ENCODE measurements at regions not wholly inside any gene's neighbourhood (a gene's known extent, or its start where the extent isn't known, plus 50 kb on each side); places are given as distances from the start of the nearest gene placed in this dataset.
"Not testable (repeated sequence)": the region's sequence is repeated elsewhere in the genome, so short reads cannot be mapped to it uniquely, and the experiment has no call there.

DNA sequence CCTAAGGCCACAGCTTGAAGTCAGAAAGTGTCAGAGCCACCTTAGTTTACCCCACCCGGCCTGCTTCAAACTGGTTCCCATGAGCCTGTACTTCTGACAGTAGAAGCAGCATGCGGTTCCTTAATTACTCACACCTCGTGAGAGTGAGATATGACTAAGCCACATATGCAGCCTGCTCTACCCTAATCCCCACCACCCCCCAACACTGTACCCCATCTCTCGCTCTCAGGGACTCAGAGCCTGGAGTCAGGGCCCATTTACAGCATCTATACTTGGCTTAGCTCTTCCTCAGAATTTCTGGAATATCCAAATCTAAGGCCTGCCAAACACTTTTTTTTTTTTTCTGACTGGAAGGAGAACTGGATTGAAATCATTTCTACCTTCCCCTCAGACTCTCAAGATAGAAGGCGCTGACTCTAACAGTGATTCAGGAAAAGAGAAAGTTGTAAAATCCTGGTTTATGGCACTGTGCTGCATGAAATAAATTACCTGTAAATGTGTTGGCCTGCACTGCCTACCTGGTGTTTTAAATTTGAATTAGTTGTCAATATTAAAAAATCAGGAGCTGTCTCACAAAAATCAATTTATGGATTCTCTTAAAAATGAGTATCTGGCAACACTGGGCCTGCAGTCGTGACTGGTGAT, 360.0 kb downstream of the RND3 start:
- DNase-seq, result no peak

DNA sequence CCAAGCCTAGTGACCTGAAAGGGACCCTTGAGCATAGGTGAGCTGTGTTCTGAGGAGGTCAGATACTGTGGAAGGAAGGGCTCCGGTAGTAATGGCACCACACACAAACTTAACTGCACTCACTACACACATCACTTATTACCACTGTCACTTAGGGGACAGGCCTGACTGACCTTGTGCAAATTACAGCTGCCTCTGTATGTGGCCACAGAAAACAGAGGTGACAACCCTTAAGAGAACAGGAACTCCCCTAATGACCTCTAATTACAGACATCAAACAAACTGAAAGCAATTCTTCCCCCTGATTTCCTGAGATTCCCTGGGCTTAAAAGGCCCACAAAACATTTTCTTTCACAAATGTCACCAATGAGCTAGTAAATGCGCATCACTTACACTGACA, 360.6 kb downstream of the RND3 start:
- DNase-seq, result no peak

DNA sequence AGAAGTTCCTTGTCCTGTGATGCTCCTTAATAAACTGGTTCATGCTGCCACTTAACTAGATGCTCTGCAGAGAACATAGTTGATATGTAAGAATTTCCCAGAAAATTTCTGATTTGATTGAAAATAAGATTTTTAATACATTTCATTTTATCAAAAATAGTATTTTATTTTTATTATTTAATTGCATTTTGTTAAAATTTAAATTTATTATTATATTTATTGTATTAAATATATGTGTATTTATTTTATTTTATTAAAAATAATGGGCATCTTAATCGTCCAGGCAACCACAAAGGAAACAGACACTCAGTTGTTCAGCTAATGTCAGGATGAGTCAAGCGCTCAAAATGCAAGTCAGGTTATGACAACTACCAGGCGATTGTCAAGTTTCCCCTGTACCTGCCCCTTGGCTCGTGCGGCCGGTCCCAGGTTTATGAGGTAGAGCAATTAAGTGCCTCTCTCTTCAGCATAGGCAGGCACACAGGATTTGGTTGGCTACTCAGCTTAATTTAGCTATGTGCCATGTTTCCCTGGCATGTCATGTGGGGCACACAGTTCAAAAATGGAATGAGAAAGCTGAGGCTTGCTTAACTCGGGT, 361.2 kb downstream of the RND3 start:
- no peak for DNase-seq

DNA sequence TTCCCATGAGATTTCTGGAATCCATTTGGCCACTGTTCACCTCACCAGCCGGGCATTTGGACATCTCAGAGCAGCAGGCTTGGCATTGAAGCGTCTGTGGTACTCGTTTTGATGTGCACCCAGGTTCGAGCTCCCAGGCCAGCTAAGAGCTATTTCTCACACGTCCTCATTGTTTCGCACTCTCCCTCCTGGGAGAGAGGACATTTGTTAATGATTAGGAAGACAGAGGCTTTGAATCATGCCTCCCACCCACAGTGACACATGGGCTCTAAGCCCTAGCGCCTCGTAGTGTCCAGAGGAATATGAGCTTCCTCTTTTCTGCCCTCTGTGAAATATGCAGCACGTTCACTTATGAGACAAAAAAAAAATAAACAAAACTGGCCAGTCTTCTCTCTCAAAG, 361.8 kb downstream of the RND3 start:
- DNase-seq, result no peak

DNA sequence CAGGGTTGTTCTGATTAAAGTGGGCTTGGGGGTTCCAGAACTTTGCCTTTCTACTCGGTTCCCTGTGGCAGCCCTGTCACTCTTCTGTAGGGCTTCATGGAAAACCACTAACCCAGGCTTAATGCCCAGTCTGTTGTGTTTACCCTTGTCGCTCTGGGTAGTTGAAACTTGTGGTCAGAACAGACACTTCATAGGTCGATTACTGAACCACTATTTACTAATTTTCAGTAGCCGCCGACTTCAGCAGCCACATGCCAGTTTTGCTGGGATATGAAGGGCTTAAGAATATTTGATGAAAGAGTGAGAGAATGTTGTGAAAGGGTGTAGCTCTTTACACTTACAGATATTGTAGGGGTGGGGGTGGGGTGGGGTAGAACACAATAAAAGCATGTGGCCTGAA, 362.3 kb downstream of the RND3 start:
- no peak for DNase-seq

DNA sequence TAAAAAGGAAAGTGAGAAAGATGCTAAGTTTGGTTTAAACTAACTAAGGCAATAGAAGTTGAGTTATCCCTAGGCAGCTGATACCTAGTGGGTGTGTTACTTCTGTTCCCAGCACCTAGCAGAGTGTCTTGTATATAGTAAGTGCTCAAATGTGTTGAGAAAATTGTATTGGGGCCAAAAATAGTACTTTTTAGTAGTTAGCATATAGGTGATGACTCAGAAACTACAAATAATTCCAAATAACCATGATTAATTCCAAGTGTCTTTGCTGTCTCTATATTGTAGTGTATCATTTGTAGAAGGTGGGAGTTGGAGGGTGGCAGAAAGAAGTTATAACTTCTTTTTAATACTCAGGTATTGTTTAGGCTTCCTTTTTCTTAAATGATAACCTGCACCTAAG, 362.7 kb downstream of the RND3 start:
- DNase-seq, result no peak

DNA sequence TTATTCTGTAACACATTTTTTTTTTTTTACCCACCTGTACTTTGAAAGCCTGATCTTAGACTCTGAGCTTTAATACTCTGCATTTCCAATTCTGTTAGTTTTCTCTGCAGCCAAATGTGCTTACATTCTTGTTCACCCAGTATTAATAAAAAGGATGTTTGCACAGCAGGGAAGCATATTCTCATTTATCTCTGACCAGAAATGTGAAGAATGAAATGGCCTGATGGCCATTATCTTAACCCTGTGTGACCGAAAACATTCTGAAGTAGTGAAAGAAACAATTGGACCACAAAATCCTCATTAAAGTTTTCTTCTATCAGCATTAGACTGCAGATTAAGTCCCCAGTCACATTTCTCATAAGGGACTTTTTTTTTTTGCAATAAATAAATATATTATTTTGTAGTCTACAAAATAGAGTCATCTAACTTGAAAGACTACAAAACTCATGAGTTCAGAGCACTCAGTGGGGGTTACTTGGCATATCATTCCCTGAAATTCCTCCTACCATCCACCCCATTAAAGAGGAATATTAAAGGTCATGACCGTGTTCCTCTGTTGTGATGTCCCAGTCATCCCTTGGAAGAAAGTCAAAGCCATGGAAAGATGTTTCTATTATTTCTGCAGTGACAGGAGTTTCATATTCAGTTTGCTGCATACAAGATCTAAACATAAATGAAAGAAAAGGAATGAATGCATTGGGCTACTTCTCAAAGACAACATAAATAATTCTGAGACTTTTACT, 364.4 kb downstream of the RND3 start:
- no peak for DNase-seq

DNA sequence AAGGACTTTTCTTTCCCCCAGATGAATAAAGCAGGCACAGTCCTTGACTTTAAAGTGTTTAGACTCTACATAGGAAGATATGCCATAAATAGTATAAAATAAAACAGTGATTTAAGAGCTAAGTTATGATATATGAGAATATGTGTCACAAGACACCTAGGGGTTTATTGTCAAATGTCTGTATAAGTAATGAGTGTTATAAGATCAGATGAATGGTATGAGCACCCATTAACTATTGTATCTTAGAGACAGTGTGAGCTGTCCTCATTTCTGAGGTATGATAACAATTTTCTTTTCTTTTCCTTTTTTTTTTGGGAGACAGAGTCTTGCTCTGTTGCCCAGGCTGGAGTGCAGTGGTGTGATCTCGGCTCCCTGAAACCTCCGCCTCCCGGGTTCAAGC, 365.3 kb downstream of the RND3 start:
- no peak for DNase-seq

DNA sequence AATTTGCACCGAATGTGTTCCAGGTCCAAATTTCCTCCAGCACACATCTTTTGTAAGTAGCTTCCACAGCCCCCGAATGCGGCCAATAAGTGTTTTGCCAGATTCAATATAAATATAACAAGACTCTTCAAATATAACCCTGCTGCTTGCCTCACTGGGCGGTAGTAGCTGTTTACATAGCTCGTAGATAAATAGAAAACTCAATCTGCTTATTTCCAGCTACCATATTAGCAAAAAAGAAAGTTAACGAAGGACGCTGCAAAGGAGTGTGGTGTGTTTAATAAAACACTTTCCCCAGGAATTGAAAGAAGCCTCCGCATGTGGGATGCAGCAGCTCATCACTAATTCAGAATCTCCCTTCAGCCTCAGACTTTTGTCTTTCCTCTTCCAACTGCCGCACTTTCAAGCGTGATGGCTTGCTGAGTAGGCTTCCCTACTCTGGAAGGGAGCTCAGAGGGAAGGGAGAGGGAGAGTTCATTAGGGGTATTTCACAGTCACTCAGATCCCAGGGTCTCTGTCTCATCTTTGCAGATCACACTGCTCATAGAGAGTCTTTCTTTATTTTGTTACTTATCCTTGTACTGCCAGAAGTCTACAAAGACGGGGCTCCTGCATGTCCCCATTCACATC, 367.0 kb downstream of the RND3 start:
- no peak for DNase-seq

DNA sequence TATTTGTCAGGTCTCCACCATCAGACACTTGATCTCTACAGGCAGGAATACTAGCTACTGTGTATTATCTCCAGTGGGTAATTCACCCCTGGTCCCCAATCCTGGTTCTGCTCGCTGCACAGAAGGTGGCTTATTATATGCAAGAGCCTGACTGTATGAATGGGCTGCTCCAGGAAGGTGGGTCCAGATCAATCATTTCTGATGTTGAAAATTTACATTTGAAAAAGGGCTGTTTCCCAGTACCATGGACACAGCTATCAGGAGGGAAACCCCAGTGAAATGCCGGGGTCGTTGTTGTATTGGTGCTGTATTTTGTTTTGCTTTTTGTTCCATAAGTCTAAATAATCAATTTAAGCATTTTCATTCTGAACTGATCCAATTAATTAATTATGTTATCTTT, 367.6 kb downstream of the RND3 start:
- no peak for DNase-seq

DNA sequence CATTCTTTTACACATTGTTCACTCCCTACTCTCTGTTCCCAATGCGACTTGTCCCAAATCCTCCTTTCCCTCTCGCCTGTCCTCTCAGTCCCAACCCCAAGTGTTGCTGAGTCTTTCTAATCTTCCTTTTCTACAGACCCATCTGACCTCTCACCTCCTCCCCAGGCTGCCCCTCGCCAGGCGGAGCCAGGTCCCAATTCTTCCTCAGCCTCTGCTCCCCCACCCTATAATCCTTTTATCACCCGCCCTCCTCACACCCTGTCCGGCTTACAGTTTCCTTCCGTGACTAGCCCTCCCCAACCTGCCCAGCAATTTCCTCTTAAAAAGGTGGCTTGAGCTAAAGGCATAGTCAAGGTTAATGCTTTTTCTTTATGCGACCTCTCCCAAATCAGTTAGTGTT, 373.4 kb downstream of the RND3 start:
- DNase-seq, result not testable (repeated sequence)

DNA sequence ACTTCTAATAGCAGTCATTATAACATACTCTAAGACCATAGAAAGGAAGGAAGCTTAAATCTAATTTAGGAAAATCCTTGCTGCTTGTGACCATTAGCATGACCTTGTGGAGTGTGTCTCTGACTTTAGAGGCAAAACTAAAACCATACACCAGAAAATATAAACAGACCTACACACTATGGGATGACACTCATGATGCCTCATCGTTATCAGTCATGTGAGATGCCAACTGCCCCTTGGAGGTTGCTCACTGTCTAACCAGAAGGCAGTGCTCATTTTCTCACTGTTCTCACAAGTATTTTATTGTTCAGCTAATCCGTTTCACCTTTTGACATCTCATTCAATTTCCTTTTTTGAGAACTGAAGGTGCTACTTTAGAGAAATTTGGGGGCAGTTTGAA, 376.9 kb downstream of the RND3 start:
- no peak for DNase-seq

DNA sequence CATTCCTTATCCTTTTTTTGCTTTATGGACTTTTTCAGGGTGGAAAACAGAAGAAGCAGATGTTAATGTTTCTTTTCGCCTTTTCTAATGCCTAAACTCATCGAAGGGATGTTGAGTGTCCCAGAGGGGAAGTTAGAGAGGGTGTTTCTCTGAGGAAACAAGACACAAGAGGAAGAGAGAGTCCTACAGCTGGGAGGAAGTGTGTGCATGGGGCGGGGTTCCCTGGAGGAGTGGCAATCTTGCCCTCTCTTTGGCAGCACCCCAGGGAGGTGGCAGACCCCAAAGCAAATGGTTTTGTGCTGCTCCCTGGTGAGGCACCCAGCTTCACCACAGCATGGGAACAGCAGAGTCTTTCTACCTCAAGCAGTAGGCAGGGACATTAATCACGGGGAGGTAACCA, 377.6 kb downstream of the RND3 start:
- no peak for DNase-seq

DNA sequence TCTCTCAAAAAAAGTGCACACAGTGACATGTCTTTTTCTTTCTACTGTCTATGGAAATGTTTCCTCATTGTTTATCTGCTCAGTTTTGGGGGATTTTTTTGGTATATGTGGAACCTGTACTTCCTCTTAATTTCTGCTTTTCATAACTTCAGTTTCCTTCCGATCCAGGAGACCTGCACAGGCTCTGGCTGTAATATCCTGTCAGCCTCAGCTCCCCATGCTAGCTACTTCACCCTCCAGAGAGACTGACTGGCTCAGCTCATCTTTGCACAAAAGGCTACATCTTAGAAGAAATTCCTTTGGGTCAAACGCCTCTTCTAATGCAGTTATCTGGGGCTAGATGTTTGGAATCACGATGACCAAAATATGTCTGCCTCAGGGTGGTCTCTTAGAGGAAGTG, 378.4 kb downstream of the RND3 start:
- no peak for DNase-seq

DNA sequence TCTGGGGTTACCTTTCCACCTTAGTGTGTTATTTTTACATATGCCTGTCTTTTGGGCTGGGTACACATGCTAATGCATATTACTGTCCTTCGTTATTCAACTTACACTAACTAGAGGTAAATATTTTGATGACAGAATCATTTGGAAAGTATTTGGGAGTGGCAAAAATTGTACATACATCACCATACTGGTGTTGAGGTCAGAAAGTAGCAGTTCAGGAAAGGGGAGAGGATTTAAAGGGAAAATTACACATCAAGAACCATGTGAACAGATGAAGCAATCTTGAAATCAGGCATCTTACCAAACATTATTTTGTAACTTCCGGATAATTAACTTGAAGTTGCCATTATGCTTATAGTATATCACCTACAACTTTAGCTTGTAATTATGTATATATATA, 379.7 kb downstream of the RND3 start:
- DNase-seq, result no peak

DNA sequence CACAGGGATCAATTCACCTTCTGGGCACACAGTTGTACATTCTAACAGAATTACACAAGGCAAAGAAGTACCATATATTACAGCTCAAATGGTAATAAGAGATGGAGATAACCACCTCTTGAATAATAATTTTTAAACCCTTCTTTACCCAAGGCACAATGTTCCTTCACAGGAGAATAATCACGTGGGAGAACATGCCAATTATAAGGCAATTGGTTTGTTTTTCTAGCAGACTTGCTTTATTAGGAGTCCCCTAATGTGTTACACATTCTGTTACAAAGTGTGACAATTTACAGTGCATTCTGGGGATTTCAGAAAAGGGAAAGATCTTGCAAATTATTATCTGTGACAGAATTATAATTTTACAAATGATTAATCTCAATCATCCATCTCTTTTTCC, 380.3 kb downstream of the RND3 start:
- no peak for DNase-seq

DNA sequence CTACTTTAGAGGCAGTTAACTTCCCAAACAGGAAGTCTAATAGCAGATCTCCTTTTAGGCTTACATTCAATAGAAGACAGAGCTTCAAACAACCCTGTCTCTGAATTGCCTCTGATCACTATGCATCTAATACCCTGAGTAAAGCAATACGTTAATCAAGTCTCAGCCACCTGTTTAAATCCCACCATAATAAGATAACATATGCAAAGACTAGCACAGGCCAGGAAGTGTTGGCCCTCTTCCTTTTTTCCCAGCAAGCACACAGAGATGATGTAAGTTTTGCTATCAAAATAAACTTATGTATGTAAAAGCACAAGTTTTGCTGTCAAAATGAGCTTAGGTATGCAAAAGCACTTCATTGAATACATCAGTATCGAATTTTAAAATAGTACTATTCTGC, 385.5 kb downstream of the RND3 start:
- DNase-seq, result no peak

DNA sequence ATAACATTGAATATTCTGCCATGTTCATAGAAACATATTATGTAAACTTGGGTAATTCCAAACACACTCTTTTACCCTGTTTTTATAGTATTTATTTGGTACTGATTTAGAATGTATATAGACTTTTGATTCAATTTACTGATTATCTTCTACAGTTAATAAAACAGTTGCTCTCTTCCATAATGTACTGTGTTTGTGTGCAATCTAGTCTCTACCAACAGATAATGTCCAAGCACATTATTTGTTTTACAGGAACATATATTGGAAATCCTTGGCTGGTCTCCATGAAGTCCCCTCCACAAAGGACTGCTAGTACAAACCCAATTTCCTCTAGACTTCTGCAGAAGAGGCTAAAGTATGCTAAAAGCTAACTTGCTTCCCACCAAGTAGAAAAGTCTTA, 386.6 kb downstream of the RND3 start:
- DNase-seq, result no peak

DNA sequence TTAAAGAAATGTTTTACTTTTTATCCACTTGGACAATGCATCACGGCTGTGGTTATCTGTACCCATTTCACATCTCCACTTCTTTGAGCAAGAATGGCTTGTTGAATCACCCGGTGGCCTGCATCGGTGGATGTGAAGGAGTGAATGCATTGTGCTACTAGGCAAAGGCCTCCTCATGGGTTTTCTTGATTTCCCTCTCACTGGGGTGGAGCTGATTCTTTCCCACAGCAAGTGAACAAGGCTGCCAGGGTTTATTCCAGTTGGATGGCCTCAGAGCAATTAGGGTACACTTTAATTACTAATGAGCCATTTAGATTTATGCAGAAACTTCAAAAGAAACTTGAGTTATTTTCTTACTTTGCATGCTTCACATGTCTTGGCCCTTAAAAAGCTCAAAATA, 387.1 kb downstream of the RND3 start:
- DNase-seq, result no peak

DNA sequence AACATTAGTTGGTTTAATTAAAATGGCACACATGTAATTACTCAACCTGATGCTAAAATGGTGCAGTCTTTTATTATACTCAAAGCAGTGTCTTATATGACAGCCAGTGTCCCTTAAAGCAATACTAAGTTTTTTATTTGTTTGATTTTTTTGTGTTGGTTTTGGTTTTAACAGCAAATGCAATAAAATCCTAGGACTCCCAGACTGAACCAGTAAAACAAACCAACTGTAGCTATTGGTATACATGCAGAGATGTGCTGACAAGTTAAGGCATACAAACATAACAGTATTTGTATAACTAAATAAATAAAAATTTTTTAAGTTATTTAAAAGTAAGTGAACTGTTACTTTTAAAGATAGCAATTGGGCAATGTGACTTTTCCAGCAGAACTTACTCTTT, 387.7 kb downstream of the RND3 start:
- no peak for DNase-seq

DNA sequence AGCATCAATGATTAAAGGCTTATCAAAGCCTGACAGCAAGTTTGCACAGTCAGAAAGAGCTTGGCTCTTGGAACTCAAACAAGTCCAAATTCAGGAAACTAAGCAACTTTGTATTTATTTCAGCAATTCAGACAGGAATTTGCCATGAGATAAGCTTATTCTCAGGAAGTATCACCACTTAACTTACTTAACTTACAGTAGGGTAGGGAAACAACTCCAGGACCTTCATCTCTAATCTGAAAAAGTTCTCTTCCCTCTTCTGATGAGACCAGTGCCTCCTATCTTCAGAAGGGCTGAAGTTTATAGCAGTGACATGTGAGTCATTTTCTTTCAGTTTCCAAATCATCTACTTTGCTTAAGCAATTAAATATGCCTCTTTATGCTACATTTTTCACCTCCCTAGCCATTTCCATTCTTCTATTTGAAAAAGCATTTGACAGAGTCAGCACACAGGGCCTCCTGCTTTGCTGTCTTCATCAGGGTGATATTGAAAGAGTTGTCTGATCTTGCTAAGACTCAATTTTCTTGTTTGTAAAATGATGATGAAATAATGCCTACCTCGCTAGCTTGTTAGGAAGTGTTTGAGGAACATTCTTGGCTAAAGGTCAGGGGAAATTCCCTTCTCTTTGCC, 389.5 kb downstream of the RND3 start:
- no peak for DNase-seq

DNA sequence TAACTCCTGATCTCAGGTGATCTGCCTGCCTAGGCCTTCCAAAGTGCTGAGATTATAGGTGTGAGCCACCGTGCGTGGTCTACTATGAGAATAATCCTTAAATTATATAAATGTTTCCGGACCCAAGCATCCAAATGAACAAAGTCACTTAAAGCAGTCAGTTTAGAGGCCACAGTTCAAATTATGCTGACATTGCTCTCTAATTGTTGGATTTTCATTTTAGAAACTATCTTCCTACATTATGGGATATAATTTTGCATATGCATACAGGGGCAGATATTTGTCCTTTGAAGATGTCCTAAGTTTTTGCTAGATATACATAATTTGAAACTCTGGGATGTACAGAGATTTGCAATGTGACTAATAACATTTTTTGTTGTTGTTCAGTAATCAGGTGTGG, 390.1 kb downstream of the RND3 start:
- no peak for DNase-seq

DNA sequence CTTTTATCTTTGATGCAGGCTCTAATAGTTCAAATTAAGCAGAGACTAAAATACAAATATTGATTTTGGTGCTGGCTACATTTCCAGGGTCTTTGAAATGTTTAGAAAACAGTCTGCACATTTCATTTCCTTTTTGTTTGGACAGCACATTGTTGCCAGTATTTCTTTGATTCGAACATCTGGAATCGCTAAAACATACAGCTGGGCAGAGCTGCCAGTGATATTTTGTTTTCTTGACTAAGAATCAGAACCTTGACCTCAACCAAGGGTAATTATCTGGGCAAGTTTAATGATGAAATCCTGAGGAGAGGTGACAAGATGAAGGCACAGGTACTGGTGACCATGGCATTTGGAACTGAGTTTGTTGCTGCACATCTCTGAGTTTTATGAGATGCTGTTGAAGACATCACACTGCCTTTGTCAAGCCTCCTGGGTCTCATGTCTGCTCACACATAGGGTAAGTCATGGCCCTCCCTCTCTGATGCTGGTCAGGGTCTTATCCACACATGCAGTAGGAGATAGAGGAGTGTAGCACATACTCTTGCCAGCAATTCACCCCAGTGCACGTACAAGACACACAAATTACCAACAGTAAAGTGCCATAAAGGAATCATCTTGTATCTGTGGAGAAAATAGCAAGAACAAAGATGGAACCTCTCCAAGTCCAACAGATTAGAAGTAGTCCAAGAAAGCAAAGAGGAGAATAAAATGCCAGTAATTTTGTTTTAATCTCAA, 391.9 kb downstream of the RND3 start:
- no peak for DNase-seq

All from GOT3 (cell line).